ENCODE measurements at regions not wholly inside any gene's neighbourhood (a gene's known extent, or its start where the extent isn't known, plus 50 kb on each side); places are given as distances from the start of the nearest gene placed in this dataset.

- DNase-seq = no peak
- TF ChIP-seq CTCF (IDR thresholded peaks at IDR 0.05) (no peak), POLR2A (IDR thresholded peaks at IDR 0.05) (no peak)
- Histone ChIP-seq H3K27me3 (no peaks in the 10 kb centered on the region), H3K36me3 (ENCODE audit: low read depth, missing control alignments) (no peaks in the 10 kb centered on the region), H3K4me3 (no peak overlapping the region), H3K4me1 (no peaks in the 10 kb centered on the region), H3K9me3 (no peaks in the 10 kb centered on the region), H3K27ac (no peak overlapping the region)
- WGBS, 2 donors = 95 to 100% methylated on average over 1 of the region's 1 CpG
- intact Hi-C loops (cut with DNase I; ENCODE audit: low total_unique reads) = no loop called here
Observed at GRCh38 chr5:121319292-121319691, 532.4 kb upstream of the FTMT start.

GRCh38 chr5:121325930-121326329 is 525.8 kb upstream of the FTMT start:
- intact Hi-C loops (cut with DNase I; ENCODE audit: low total_unique reads) = no loop called here
- H3K36me3 ChIP-seq (ENCODE audit: low read depth, missing control alignments) = no peaks in the 10 kb centered on the region
- H3K27ac ChIP-seq = no peak overlapping the region
- no peak for DNase-seq
- TF ChIP-seq CTCF (IDR thresholded peaks at IDR 0.05) (no peak), POLR2A (IDR thresholded peaks at IDR 0.05) (no peak)
- no peak overlapping the region for H3K4me3 ChIP-seq
- H3K4me1 ChIP-seq = no peaks in the 10 kb centered on the region
- H3K9me3 ChIP-seq = no peaks in the 10 kb centered on the region
- no peaks in the 10 kb centered on the region for H3K27me3 ChIP-seq

- Histone ChIP-seq H3K4me3 (no peak overlapping the region), H3K36me3 (ENCODE audit: low read depth, missing control alignments) (no peaks in the 10 kb centered on the region), H3K9me3 (no peaks in the 10 kb centered on the region), H3K27me3 (no peaks in the 10 kb centered on the region), H3K4me1 (no peaks in the 10 kb centered on the region), H3K27ac (no peak overlapping the region)
- intact Hi-C loops (cut with DNase I; ENCODE audit: low total_unique reads) = no loop called here
- no peak for DNase-seq
- WGBS, 2 donors = 63 to 67% methylated on average over 4 of the region's 4 CpGs
- TF ChIP-seq CTCF (IDR thresholded peaks at IDR 0.05) = no peak
- TF ChIP-seq POLR2A (IDR thresholded peaks at IDR 0.05) = no peak
Observed at GRCh38 chr5:121350181-121350930, 501.3 kb upstream of the FTMT start.

- DNase-seq = no peak
- Histone ChIP-seq H3K9me3 (no peaks in the 10 kb centered on the region), H3K4me3 (no peak overlapping the region), H3K4me1 (no peaks in the 10 kb centered on the region), H3K27me3 (no peaks in the 10 kb centered on the region), H3K36me3 (ENCODE audit: low read depth, missing control alignments) (no peaks in the 10 kb centered on the region), H3K27ac (no peak overlapping the region)
- intact Hi-C loops (cut with DNase I; ENCODE audit: low total_unique reads) = no loop called here
- no peak for TF ChIP-seq CTCF (IDR thresholded peaks at IDR 0.05)
- TF ChIP-seq POLR2A (IDR thresholded peaks at IDR 0.05) = no peak
- WGBS, 2 donors = 89 to 93% methylated on average over 3 of the region's 3 CpGs
Observed at GRCh38 chr5:121366515-121366914, 485.2 kb upstream of the FTMT start.

- intact Hi-C loops (cut with DNase I; ENCODE audit: low total_unique reads) = no loop called here
- Histone ChIP-seq H3K27me3 (no peaks in the 10 kb centered on the region), H3K9me3 (no peaks in the 10 kb centered on the region), H3K27ac (no peak overlapping the region), H3K4me3 (no peak overlapping the region), H3K36me3 (ENCODE audit: low read depth, missing control alignments) (no peaks in the 10 kb centered on the region), H3K4me1 (no peaks in the 10 kb centered on the region)
- 77 to 89% methylated on average over 3 of the region's 3 CpGs for WGBS, 2 donors
- no peak for DNase-seq
- TF ChIP-seq POLR2A (IDR thresholded peaks at IDR 0.05) = no peak
- TF ChIP-seq CTCF (IDR thresholded peaks at IDR 0.05) = no peak
Observed at GRCh38 chr5:121373371-121373770, 478.3 kb upstream of the FTMT start.

Data from testis (tissue), 2 donors.